T-helper 17 cell (primary cell): ENCODE measurements at regions not wholly inside any gene's neighbourhood (a gene's known extent, or its start where the extent isn't known, plus 50 kb on each side); places are given as distances from the start of the nearest gene placed in this dataset.

Experiments
- ATAC-seq: fragments of 150-1000 bp; cut with Tn5 transposase; 2 replicates; pipeline ENCODE4 v1.10.0; 2021; ENCODE audit warnings: mild to moderate bottlenecking, moderate library complexity
- DNase-seq, 3 donors: peaks; one replicate each; pipeline versions ENCODE4 v3.0.0 to v3.0.0-alpha.2; 2020 to 2021
- H3K9me3 ChIP-seq: one replicate; pipeline ENCODE4 v1.7.0; 2013; ENCODE audit warnings: low read length, mild to moderate bottlenecking; ENCODE audit not compliant: control insufficient read depth, poor library complexity, severe bottlenecking
- H3K27ac Mint-ChIP-seq: one replicate; pipeline ENCODE4 v1.8.0; 2022; ENCODE audit warnings: mild to moderate bottlenecking, moderate library complexity, mixed read lengths
- H3K27me3 Mint-ChIP-seq: one replicate; pipeline ENCODE4 v1.8.0; 2022; ENCODE audit warnings: mixed read lengths
- H3K36me3 Mint-ChIP-seq: one replicate; pipeline ENCODE4 v1.8.0; 2022; ENCODE audit warnings: low read depth, mixed read lengths
- H3K4me1 Mint-ChIP-seq: one replicate; pipeline ENCODE4 v1.8.0; 2022; ENCODE audit warnings: mild to moderate bottlenecking, mixed read lengths
- H3K4me3 Mint-ChIP-seq: one replicate; pipeline ENCODE4 v1.8.0; 2022; ENCODE audit warnings: mild to moderate bottlenecking, moderate library complexity, mixed read lengths

- DNase-seq: no peak
- no peaks in the 10 kb centered on the region for H3K9me3 ChIP-seq
- H3K27ac Mint-ChIP-seq: no peak overlapping the region
- peaks cover 4% of the 10 kb centered on the region for H3K4me1 Mint-ChIP-seq
- peaks cover 2% of the 10 kb centered on the region for H3K27me3 Mint-ChIP-seq
- no peak for ATAC-seq
- H3K4me3 Mint-ChIP-seq: no peak overlapping the region
- peaks cover 3% of the 10 kb centered on the region for H3K36me3 Mint-ChIP-seq
These were observed 68.1 kb upstream of the STUM start for GRCh38 chr1:226480461-226480860.

DNA sequence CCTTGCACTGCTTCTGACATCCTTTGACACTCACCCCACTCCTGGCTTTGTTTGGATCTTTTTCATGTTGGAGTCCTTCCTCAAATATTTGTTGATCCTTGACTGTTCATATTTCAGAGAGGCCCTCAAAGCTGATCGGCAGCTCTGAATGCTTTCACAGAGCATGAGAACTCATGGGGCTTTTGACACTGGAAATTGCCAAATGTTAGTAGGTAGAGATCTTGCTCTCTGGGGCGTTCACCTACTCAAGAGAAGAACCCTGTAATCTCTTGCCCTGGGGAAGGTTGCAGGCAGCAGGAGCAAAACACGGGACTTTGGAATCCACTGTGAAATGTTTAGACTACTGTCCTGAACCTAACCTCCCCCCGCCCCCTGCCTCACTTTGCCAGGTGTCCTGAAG is 67.4 kb upstream of the STUM start:
- no peak for DNase-seq
- Mint-ChIP-seq H3K4me3 (no peak overlapping the region), H3K27me3 (peaks cover 4% of the 10 kb centered on the region), H3K27ac (no peak overlapping the region), H3K36me3 (peaks cover 3% of the 10 kb centered on the region), H3K4me1 (peaks cover 9% of the 10 kb centered on the region)
- no peaks in the 10 kb centered on the region for H3K9me3 ChIP-seq
- no peak for ATAC-seq

- no peaks in the 10 kb centered on the region for H3K9me3 ChIP-seq
- DNase-seq (no peak), ATAC-seq (no peak)
- Mint-ChIP-seq H3K36me3 (peaks cover 3% of the 10 kb centered on the region), H3K4me1 (peaks cover 17% of the 10 kb centered on the region), H3K27me3 (peaks cover 15% of the 10 kb centered on the region), H3K27ac (no peak overlapping the region), H3K4me3 (no peak overlapping the region)
These were observed 66.4 kb upstream of the STUM start for GRCh38 chr1:226482196-226482595.

DNA sequence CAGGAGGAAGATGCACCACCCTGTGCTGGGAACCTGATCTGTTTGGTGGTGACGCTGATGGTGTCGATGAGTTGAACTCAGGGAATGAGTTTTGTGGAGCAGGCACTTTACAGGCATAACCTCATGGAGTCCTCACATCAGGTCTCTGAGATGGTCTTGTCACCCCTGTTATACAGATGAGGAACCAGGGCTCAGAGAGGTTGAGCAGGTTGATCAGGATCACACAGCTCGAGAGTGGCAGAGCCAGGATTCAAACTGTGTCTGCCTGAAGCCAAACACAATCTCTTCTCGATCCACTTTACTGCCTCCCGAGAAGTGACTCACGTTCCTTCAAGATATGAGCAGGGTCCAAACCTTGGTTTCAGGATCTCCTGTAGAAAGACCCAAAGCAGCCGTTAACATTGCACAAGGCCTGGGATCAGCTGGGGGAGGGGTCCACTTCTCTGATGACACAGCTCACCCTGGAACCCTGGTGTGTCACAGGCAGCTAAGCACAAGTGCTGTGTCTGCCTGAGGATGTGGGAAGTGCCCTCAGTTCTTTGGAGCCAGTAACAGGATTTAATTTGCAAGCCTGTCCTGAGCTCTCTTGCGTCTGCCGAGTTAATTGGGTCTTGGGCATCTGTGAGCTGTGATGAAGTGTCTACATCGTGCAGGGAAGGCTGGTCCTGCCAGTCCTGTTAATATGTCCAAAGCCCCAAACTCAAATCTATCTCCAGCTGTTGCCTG is 65.4 kb upstream of the STUM start:
- DNase-seq (no peak), ATAC-seq (no peak)
- Mint-ChIP-seq H3K4me3 (no peak overlapping the region), H3K36me3 (peaks cover 3% of the 10 kb centered on the region), H3K27ac (no peak overlapping the region), H3K27me3 (peaks cover 20% of the 10 kb centered on the region), H3K4me1 (peaks cover 17% of the 10 kb centered on the region)
- no peaks in the 10 kb centered on the region for H3K9me3 ChIP-seq

- H3K9me3 ChIP-seq: no peaks in the 10 kb centered on the region
- ATAC-seq (no peak), DNase-seq (no peak)
- H3K4me1 Mint-ChIP-seq: peaks cover 20% of the 10 kb centered on the region
- H3K36me3 Mint-ChIP-seq: peaks cover 3% of the 10 kb centered on the region
- no peak overlapping the region for H3K27ac Mint-ChIP-seq
- no peak overlapping the region for H3K4me3 Mint-ChIP-seq
- peaks cover 40% of the 10 kb centered on the region for H3K27me3 Mint-ChIP-seq
These were observed 63.4 kb upstream of the STUM start for GRCh38 chr1:226485192-226485591.

DNA sequence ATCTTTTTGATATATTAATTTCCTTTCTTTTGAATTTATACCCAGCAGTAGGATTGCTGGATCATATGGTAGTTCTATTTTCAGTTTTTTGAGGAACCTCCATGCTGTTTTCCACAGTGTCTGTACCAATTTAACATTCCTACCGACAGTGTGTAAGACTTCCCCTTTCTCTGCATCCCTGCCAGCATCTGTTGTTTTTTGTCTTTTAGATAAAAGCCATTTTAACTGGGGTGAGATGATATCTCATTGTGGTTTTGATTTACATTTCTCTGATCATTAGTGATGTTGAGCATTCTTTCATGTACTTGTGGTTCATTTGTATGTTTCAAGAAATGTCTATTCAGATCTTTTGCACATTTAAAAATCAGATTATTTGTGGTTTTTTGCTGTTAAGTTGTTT is 62.4 kb upstream of the STUM start:
- no peaks in the 10 kb centered on the region for H3K9me3 ChIP-seq
- peaks cover 23% of the 10 kb centered on the region for H3K4me1 Mint-ChIP-seq
- peaks cover 46% of the 10 kb centered on the region for H3K27me3 Mint-ChIP-seq
- no peak overlapping the region for H3K4me3 Mint-ChIP-seq
- H3K27ac Mint-ChIP-seq: no peak overlapping the region
- DNase-seq (no peak), ATAC-seq (peak; percentile 83)
- H3K36me3 Mint-ChIP-seq: peaks cover 3% of the 10 kb centered on the region

DNA sequence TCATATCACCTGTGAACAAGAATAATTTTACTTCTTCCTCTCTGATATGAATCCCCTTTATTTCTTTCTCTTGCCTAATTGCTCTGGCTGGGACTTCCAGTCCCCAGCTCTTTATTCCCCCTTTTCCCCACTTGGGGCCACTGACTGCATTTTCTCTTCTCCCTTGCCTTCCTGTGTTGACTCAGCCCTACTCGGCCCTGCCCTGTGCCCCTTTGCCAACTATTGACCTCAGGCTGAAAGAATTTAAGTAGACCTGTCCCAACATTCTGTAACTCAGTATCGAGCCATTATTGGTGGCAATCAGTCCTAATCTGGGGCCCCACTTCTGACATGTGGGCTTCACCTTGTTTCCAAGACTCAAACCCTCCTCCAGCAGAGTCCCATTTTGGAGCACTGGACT is 60.6 kb upstream of the STUM start:
- Mint-ChIP-seq H3K4me1 (peaks cover 23% of the 10 kb centered on the region), H3K4me3 (no peak overlapping the region), H3K36me3 (no peaks in the 10 kb centered on the region), H3K27ac (peak overlapping the region; percentile 68), H3K27me3 (peaks cover 46% of the 10 kb centered on the region)
- H3K9me3 ChIP-seq: no peaks in the 10 kb centered on the region
- ATAC-seq (no peak), DNase-seq (no peak)

GRCh38 chr1:226489718-226490425 is 58.7 kb upstream of the STUM start:
- H3K9me3 ChIP-seq: no peaks in the 10 kb centered on the region
- H3K4me3 Mint-ChIP-seq: no peak overlapping the region
- H3K27me3 Mint-ChIP-seq: peaks cover 51% of the 10 kb centered on the region
- no peak overlapping the region for H3K27ac Mint-ChIP-seq
- no peak for DNase-seq
- H3K36me3 Mint-ChIP-seq: no peaks in the 10 kb centered on the region
- no peak for ATAC-seq
- H3K4me1 Mint-ChIP-seq: peaks cover 23% of the 10 kb centered on the region

- DNase-seq (no peak), ATAC-seq (no peak)
- peaks cover 23% of the 10 kb centered on the region for H3K4me1 Mint-ChIP-seq
- H3K27ac Mint-ChIP-seq: no peak overlapping the region
- peaks cover 51% of the 10 kb centered on the region for H3K27me3 Mint-ChIP-seq
- H3K36me3 Mint-ChIP-seq: no peaks in the 10 kb centered on the region
- no peaks in the 10 kb centered on the region for H3K9me3 ChIP-seq
- H3K4me3 Mint-ChIP-seq: no peak overlapping the region
These were observed 58.1 kb upstream of the STUM start for GRCh38 chr1:226490426-226490809.

DNA sequence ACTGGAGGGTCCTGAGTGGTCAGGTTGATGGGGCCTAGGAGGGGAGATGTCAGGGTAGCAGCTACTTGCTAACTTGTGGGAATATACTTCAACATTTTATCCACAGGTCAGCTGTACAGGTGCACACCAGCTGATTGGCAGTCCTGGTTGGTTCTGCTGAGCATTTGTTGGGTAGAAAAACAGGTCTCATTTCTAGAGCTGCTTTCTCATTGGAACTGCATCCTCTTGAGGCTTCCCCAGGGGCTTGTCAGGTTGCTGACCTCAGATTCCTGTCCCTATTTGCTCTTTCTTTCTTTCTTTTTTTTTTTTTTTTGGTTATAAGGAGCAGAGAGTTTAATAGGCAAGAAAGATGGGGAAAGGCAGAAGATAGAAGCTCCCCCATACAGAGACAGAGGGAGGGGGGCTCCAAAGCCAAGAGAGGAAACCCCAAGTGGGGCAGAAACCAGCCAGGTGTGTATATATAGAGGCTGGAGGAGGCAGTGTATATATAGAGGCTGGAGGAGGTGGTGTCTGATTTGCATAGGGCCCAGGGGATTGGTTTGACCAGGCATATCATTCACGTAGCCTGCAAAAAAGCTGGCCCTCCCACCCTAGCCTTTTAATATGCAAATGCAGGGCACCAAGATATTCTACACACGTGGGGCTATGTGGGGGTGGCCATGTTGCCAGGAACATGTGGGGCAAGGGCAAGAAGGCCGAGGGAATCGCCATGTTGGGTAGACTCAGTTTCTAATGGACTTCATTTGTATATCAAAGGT is 57.3 kb upstream of the STUM start:
- no peak overlapping the region for H3K27ac Mint-ChIP-seq
- DNase-seq (no peak), ATAC-seq (no peak)
- H3K4me3 Mint-ChIP-seq: no peak overlapping the region
- no peaks in the 10 kb centered on the region for H3K36me3 Mint-ChIP-seq
- peaks cover 15% of the 10 kb centered on the region for H3K4me1 Mint-ChIP-seq
- H3K27me3 Mint-ChIP-seq: peaks cover 47% of the 10 kb centered on the region
- no peaks in the 10 kb centered on the region for H3K9me3 ChIP-seq

DNA sequence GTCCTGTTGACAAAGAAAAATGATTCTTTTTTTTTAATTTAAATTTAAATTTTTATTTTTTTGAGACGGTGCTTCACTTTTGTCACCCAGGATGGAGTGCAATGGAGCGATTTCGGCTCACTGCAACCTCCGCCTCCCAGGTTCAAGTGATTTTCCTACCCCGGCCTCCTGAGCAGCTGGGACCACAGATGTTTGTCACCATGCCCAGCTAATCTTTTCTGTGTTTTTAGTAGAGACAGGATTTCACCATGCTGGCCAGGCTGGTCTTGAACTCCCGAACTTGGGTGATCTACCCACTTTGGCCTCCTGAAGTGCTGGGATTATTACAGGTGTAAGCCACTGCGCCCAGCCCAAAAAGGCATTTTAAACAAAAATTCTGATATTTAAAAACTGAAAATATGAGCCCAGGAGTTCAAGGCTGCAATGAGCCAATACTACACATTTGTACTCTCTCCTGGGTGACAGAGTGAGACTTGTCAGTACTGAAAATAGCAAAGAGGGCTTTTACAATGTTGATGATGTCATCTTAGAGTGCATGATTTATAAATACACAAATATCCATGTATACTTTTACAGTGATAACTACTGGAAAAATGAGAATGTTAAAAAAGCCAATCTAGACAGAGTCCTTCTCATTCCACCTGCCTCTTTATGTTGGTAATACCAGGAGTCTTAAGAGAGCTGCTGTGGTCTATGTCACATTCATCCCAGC is 56.0 kb upstream of the STUM start:
- Mint-ChIP-seq H3K4me3 (no peak overlapping the region), H3K36me3 (no peaks in the 10 kb centered on the region), H3K27me3 (peaks cover 49% of the 10 kb centered on the region), H3K4me1 (peaks cover 6% of the 10 kb centered on the region), H3K27ac (no peak overlapping the region)
- DNase-seq: no peak
- no peak for ATAC-seq
- no peaks in the 10 kb centered on the region for H3K9me3 ChIP-seq

GRCh38 chr1:226494092-226494609 is 54.4 kb upstream of the STUM start:
- Mint-ChIP-seq H3K27ac (no peak overlapping the region), H3K4me3 (no peak overlapping the region), H3K4me1 (peaks cover 3% of the 10 kb centered on the region), H3K36me3 (no peaks in the 10 kb centered on the region), H3K27me3 (peaks cover 34% of the 10 kb centered on the region)
- no peaks in the 10 kb centered on the region for H3K9me3 ChIP-seq
- ATAC-seq (no peak), DNase-seq (no peak)

DNA sequence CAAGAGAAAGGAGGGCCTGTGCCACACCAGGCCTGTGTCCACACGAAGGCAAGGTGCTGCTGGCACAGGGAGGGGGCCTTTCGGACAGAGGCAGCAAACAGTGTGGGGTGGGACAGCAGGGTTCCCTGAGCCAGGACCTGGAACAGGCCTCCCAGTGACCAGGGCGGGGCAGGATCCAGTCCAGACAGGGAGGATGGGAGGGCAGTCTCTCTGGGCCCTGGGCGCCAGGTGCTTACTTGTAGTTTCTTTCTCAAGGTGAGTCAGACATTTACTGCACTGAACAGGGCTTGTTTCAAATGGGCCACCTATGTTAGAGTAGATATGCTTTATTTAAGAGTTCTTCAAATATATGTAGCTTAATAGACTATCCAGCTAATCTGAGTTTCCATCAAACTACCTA is 52.8 kb upstream of the STUM start:
- ATAC-seq: no peak
- H3K4me3 Mint-ChIP-seq: no peak overlapping the region
- DNase-seq: no peak

More for the DNA sequence above, 52.8 kb upstream of the STUM start:
- H3K4me1 Mint-ChIP-seq: no peaks in the 10 kb centered on the region
- H3K9me3 ChIP-seq: no peaks in the 10 kb centered on the region
- no peaks in the 10 kb centered on the region for H3K36me3 Mint-ChIP-seq
- peaks cover 18% of the 10 kb centered on the region for H3K27me3 Mint-ChIP-seq
- no peak overlapping the region for H3K27ac Mint-ChIP-seq
